Uterus (tissue), 3 donors: ENCODE measurements at regions not wholly inside any gene's neighbourhood (a gene's known extent, or its start where the extent isn't known, plus 50 kb on each side); places are given as distances from the start of the nearest gene placed in this dataset.

ENCODE experiments used
- DNase-seq, 2 donors: peaks; one replicate each; pipeline ENCODE4 v3.0.0-alpha.2; 2019 to 2020
- H3K27ac ChIP-seq, 2 donors: fragments of 200-600 bp; sonication (generic); 1 replicate in 1 of 2; 2 replicates in 1 of 2; pipeline ENCODE4 v1.5.1; 2016 to 2018
- H3K27me3 ChIP-seq, 2 donors: fragments of 200-600 bp; sonication (generic); one replicate each; pipeline ENCODE4 v1.5.1; 2018 to 2019; ENCODE audit warnings: control low read depth in 1 of 2
- H3K36me3 ChIP-seq, 2 donors: fragments of 200-600 bp; sonication (generic); one replicate each; pipeline ENCODE4 v1.5.1; 2019; ENCODE audit warnings: control low read depth in 1 of 2
- H3K4me1 ChIP-seq, 2 donors: fragments of 200-600 bp; sonication (generic); one replicate each; pipeline ENCODE4 v1.5.1; 2018 to 2019; ENCODE audit warnings: control low read depth in 1 of 2
- H3K4me3 ChIP-seq, 2 donors: fragments of 200-600 bp; sonication (generic); 1 replicate in 1 of 2; 2 replicates in 1 of 2; pipeline ENCODE4 v1.5.1; 2018 to 2019; ENCODE audit warnings: mild to moderate bottlenecking in 1 of 2
- H3K9me3 ChIP-seq, 2 donors: fragments of 200-600 bp; sonication (generic); one replicate each; pipeline ENCODE4 v1.5.1; 2019; ENCODE audit warnings: control low read depth in 1 of 2
- CTCF ChIP-seq, 4 experiments: fragments of 200-600 bp in 2 of 4; fragments of 450-650 bp in 2 of 4; sonication (generic) in 2 of 4; IDR thresholded peaks; one replicate each; pipeline ENCODE4 v1.5.1; 2016 to 2019; ENCODE audit warnings: antibody characterized with exemption in 4 of 4, mild to moderate bottlenecking in 2 of 4, moderate library complexity in 1 of 4
- POLR2A ChIP-seq, 2 donors: fragments of 450-650 bp; IDR thresholded peaks; one replicate each; pipeline ENCODE4 v1.6.1; 2016; ENCODE audit warnings: antibody characterized with exemption in 2 of 2, mild to moderate bottlenecking in 1 of 2, moderate library complexity in 1 of 2
- intact Hi-C: fragments of 100-400 bp; cut with DNase I; formaldehyde crosslinking; loops from one replicate; pipeline ENCODE4 v1.15.1; 2023; ENCODE audit warnings: low total_unique reads
- donor health status: DM: yes; HTN: yes; CAD: no.

GRCh38 chr18:46341986-46342525 is 237.9 kb downstream of the HAUS1 start:
- H3K4me1 ChIP-seq = no peaks in the 10 kb centered on the region
- H3K9me3 ChIP-seq = no peaks in the 10 kb centered on the region
- intact Hi-C loops = no loop called here
- TF ChIP-seq POLR2A (IDR thresholded peaks at IDR 0.05) (no peak), CTCF (IDR thresholded peaks at IDR 0.05) (no peak)
- no peak overlapping the region for H3K4me3 ChIP-seq
- H3K27ac ChIP-seq = no peak overlapping the region
- no peaks in the 10 kb centered on the region for H3K36me3 ChIP-seq
- H3K27me3 ChIP-seq = no peaks in the 10 kb centered on the region
- no peak for DNase-seq

- Histone ChIP-seq H3K9me3 (no peaks in the 10 kb centered on the region), H3K27me3 (no peaks in the 10 kb centered on the region), H3K4me3 (no peak overlapping the region), H3K27ac (no peak overlapping the region), H3K4me1 (no peaks in the 10 kb centered on the region), H3K36me3 (no peaks in the 10 kb centered on the region)
- intact Hi-C loops = no loop called here
- TF ChIP-seq POLR2A (IDR thresholded peaks at IDR 0.05) (no peak), CTCF (IDR thresholded peaks at IDR 0.05) (no peak)
- DNase-seq = no peak
Measured at GRCh38 chr18:46343456-46343855, 239.3 kb downstream of the HAUS1 start.

DNA sequence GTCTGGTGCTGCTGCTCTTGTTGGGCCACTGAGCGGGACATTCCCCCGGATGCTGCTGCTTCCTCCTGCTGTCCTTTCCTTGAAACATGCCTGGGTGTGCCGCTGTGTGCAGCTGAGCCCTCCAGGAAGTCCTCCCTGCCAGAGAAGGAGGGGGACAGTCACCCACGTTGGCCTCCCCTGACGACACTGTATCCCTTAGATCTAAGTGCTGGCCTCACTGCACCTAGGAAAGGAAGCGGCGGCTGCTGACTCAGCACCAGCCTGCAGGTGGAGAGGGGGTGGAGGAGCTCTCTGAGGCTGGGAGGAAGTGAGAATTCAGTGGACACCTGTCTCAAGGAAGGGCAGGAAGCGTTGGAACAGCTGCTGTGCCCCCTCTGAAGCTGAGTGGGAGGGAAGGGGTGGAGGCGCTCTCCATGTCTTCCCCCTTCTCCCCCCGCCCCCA is 239.8 kb downstream of the HAUS1 start:
- TF ChIP-seq POLR2A (IDR thresholded peaks at IDR 0.05) = no peak
- no peaks in the 10 kb centered on the region for H3K9me3 ChIP-seq
- H3K4me3 ChIP-seq = no peak overlapping the region
- H3K36me3 ChIP-seq = no peaks in the 10 kb centered on the region
- intact Hi-C loops = no loop called here
- H3K27ac ChIP-seq = no peak overlapping the region
- DNase-seq = peak in 1 of 2 donors; percentile 32
- H3K4me1 ChIP-seq = no peaks in the 10 kb centered on the region
- no peaks in the 10 kb centered on the region for H3K27me3 ChIP-seq

- Histone ChIP-seq H3K36me3 (no peaks in the 10 kb centered on the region), H3K9me3 (no peaks in the 10 kb centered on the region), H3K27ac (no peak overlapping the region), H3K27me3 (no peaks in the 10 kb centered on the region), H3K4me3 (no peak overlapping the region), H3K4me1 (no peaks in the 10 kb centered on the region)
- intact Hi-C loops = no loop called here
- DNase-seq = no peak
- TF ChIP-seq POLR2A (IDR thresholded peaks at IDR 0.05) (no peak), CTCF (IDR thresholded peaks at IDR 0.05) (no peak)
Measured at GRCh38 chr18:46344416-46345180, 240.4 kb downstream of the HAUS1 start.

DNA sequence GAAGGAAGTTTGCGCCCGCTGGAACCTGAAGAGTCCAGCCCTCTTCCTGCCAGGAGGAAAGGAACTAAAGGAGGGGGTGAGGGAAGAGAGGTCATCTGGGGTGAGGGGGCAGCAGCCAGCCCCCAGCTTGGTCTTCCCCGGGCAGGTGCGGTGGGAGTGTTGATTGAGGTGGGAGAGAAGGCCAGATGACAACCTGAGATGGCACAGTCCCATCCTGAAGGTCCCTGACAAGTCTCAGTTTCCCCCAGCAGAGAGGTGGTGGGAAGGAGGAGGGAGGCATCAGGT is 240.9 kb downstream of the HAUS1 start:
- Histone ChIP-seq H3K4me3 (no peak overlapping the region), H3K4me1 (no peaks in the 10 kb centered on the region), H3K27ac (no peak overlapping the region), H3K9me3 (no peaks in the 10 kb centered on the region), H3K36me3 (no peaks in the 10 kb centered on the region), H3K27me3 (no peaks in the 10 kb centered on the region)
- intact Hi-C loops = no loop called here
- no peak for DNase-seq
- TF ChIP-seq CTCF (IDR thresholded peaks at IDR 0.05) (no peak), POLR2A (IDR thresholded peaks at IDR 0.05) (no peak)
